K562 (cell line): ENCODE measurements at regions not wholly inside any gene's neighbourhood (a gene's known extent, or its start where the extent isn't known, plus 50 kb on each side); places are given as distances from the start of the nearest gene placed in this dataset.
A peak's percentile ranks its signal among the peaks of the same experiment; 100 is the strongest.

Experiments
- ATAC-seq: fragments of 200-7000 bp; cut with Tn5 transposase; 3 replicates; pipeline ENCODE4 v1.9.1; 2020; ENCODE audit warnings: moderate library complexity
- BruUV-seq: library from RNA; stranded (reverse); fragments of 400-500 nt; replicated peaks from 2 replicates; lab custom pipeline; 2021; lab: Mats Ljungman, UMichigan
- CTCF ChIA-PET: fragments of 300-600 bp; formaldehyde crosslinking; extraction: SDS; loops from one replicate; lab custom pipeline; 2021; ENCODE audit warnings: low intra/inter-chr PET ratio; lab: Yijun Ruan, JAX
- POLR2A ChIA-PET: fragments of 300-600, 350-650 bp; sonication (Branson Sonifier 250); formaldehyde crosslinking; extraction: SDS; loops from one replicate; lab custom pipeline; 2021; ENCODE audit warnings: antibody characterized with exemption, inconsistent platforms; lab: Yijun Ruan, JAX
- DNase-seq, 4 experiments: peaks; one replicate each; pipeline versions ENCODE4 v3.0.0 to v3.0.0-alpha.2; 2011 to 2018; ENCODE audit warnings: low spot score in 3 of 4, mixed read lengths in 3 of 4; ENCODE audit errors: extremely low read depth in 1 of 4
- FAIRE-seq: peaks from 2 replicates; lab custom pipeline; 2011; peaks lifted over from hg19 to GRCh38; lab: Jason Lieb, UNC
- H2AFZ ChIP-seq: 2 replicates; pipeline ENCODE4 v1.6.0; 2011; ENCODE audit warnings: low read depth, low read length, control low read depth, inconsistent platforms
- H3K27ac ChIP-seq: fragments of 200-600 bp; 3 replicates; pipeline ENCODE4 v1.8.0; 2011; ENCODE audit warnings: low read depth, mild to moderate bottlenecking, control low read depth, inconsistent platforms, low read length, moderate library complexity, mixed read lengths; ENCODE audit errors: extremely low read depth
- H3K27me3 ChIP-seq, 2 experiments: fragments of 300-600 bp in 1 of 2; 2 replicates in 1 of 2; 3 replicates in 1 of 2; pipeline versions ENCODE4 v1.6.0 to v1.8.0; 2011; ENCODE audit warnings: inconsistent platforms in 2 of 2, low read length in 2 of 2, mild to moderate bottlenecking in 1 of 2, mixed read lengths in 1 of 2, moderate library complexity in 1 of 2; ENCODE audit not compliant: control insufficient read depth in 2 of 2, insufficient read depth in 2 of 2
- H3K36me3 ChIP-seq: fragments of 300-600 bp; 3 replicates; pipeline ENCODE4 v1.8.0; 2011; ENCODE audit warnings: mild to moderate bottlenecking, low read length, inconsistent platforms; ENCODE audit not compliant: control insufficient read depth, insufficient read depth
- H3K4me1 ChIP-seq, 2 experiments: fragments of 200-600 bp in 1 of 2; replicated peaks in 1 of 2; 2 replicates in 1 of 2; 3 replicates in 1 of 2; pipeline versions ENCODE4 v1.5.1 to v1.8.0; 2011; ENCODE audit warnings: inconsistent platforms in 2 of 2, low read length in 2 of 2, mild to moderate bottlenecking in 1 of 2, mixed read lengths in 1 of 2, moderate library complexity in 1 of 2; ENCODE audit not compliant: control insufficient read depth in 2 of 2, insufficient read depth in 2 of 2
- H3K4me2 ChIP-seq: 2 replicates; pipeline ENCODE4 v1.6.1; 2011; ENCODE audit warnings: low read length, control low read depth, inconsistent platforms, mixed read lengths; ENCODE audit not compliant: insufficient read depth
- H3K4me3 ChIP-seq: fragments of 200-600 bp; sonication (generic), shearing (Covaris generic); 2 replicates; pipeline ENCODE4 v1.5.1; 2016; ENCODE audit warnings: control low read depth, inconsistent platforms
- H3K79me2 ChIP-seq: fragments of 200-600 bp; 3 replicates; pipeline ENCODE4 v1.8.0; 2011; ENCODE audit warnings: low read length, inconsistent platforms; ENCODE audit not compliant: control insufficient read depth, insufficient read depth
- H3K9ac ChIP-seq, 2 experiments: 2 replicates each; pipeline versions ENCODE4 v1.6.0 to v1.6.1; 2011; ENCODE audit warnings: low read depth in 2 of 2, low read length in 2 of 2, control low read depth in 1 of 2, inconsistent platforms in 1 of 2, mild to moderate bottlenecking in 1 of 2, mixed read lengths in 1 of 2; ENCODE audit not compliant: insufficient read depth in 1 of 2
- H3K9me1 ChIP-seq: one replicate; pipeline ENCODE4 v1.6.0; 2011; ENCODE audit warnings: inconsistent platforms, mild to moderate bottlenecking, low read length, moderate library complexity; ENCODE audit not compliant: control insufficient read depth, insufficient read depth
- H3K9me3 ChIP-seq: replicated peaks from 2 replicates; pipeline ENCODE4 v1.5.1; 2011; ENCODE audit warnings: low read depth, low read length, inconsistent platforms; ENCODE audit not compliant: control insufficient read depth, insufficient read depth
- H4K20me1 ChIP-seq: replicated peaks from 2 replicates; pipeline ENCODE4 v1.6.1; 2011; ENCODE audit warnings: low read length, inconsistent platforms, mixed read lengths; ENCODE audit not compliant: control insufficient read depth, insufficient read depth
- ARNT ChIP-seq, 2 experiments: fragments of 450-650 bp; IDR thresholded peaks; 2 replicates each; pipeline ENCODE4 v1.6.1; 2016; ENCODE audit warnings: mild to moderate bottlenecking in 1 of 2
- CREM ChIP-seq: IDR thresholded peaks from 2 replicates; pipeline ENCODE4 v1.6.1; 2014; ENCODE audit warnings: antibody characterized with exemption, low read depth
- ERF ChIP-seq: fragments of 450-650 bp; formaldehyde crosslinking; IDR thresholded peaks from 2 replicates; pipeline ENCODE4 v1.4.0; 2020; ENCODE audit warnings: mild to moderate bottlenecking, mixed read lengths
- KAT7 ChIP-seq: sonication (generic); formaldehyde crosslinking; IDR thresholded peaks from 2 replicates; pipeline ENCODE4 v1.8.0; 2022; ENCODE audit warnings: missing genetic modification reagents, mild to moderate bottlenecking, borderline replicate concordance
- L3MBTL2 ChIP-seq: fragments of 450-650 bp; IDR thresholded peaks from 2 replicates; pipeline ENCODE4 v1.6.1; 2016; ENCODE audit warnings: mild to moderate bottlenecking, moderate library complexity
- MAFG ChIP-seq: fragments of 450-650 bp; conservative IDR thresholded peaks from 2 replicates; pipeline ENCODE4 v1.6.1; 2016; ENCODE audit warnings: missing genetic modification characterization, missing compliant biosample characterization
- MTA1 ChIP-seq: fragments of 450-650 bp; IDR thresholded peaks from 2 replicates; pipeline ENCODE4 v1.6.1; 2017; ENCODE audit warnings: borderline replicate concordance
- SPI1 ChIP-seq: IDR thresholded peaks from 2 replicates; pipeline ENCODE4 v1.6.1; 2011; ENCODE audit warnings: low read depth, low read length, control low read depth, borderline replicate concordance
- YY1 ChIP-seq, 3 experiments: IDR thresholded peaks; 2 replicates each; pipeline ENCODE4 v1.6.1; 2011; ENCODE audit warnings: low read length in 2 of 3, mild to moderate bottlenecking in 2 of 3, moderate library complexity in 2 of 3, borderline replicate concordance in 1 of 3, control low read depth in 1 of 3, low read depth in 1 of 3; ENCODE audit not compliant: insufficient read depth in 3 of 3, insufficient replicate concordance in 2 of 3, control insufficient read depth in 1 of 3, insufficient read length in 1 of 3; ENCODE audit errors: extremely low read depth in 1 of 3
- WGBS: fragments of 100-300 bp; shearing (Covaris generic); methylation state at CpG from one replicate; pipeline ENCODE4 v1.1.6; 2016; ENCODE audit warnings: low coverage, mixed read lengths; ENCODE audit not compliant: insufficient coverage; ENCODE audit errors: missing lambda C conversion rate; 5-methylcytosine and 5-hydroxymethylcytosine counted together
- in situ Hi-C: fragments of 300-500 bp; cut with MboI; formaldehyde crosslinking; loops from 4 replicates; pipeline ENCODE4 v1.15.0; 2018; ENCODE audit warnings: inconsistent platforms, mixed read lengths
- intact Hi-C: fragments of 100-400 bp; cut with micrococcal nuclease; formaldehyde crosslinking; loops from 2 replicates; pipeline ENCODE4 v1.14.2; 2022
- TF ChIP-seq, protein P1 (sequence below), 2 experiments: fragments of 450-650 bp in 1 of 2; sonication (generic) in 1 of 2; formaldehyde crosslinking in 1 of 2; IDR thresholded peaks in 1 of 2; conservative IDR thresholded peaks in 1 of 2; 2 replicates each; pipeline versions ENCODE4 v1.6.1 to v1.8.1; 2016 to 2023; ENCODE audit warnings: mild to moderate bottlenecking in 2 of 2, moderate library complexity in 2 of 2, inconsistent platforms in 1 of 2, missing genetic modification reagents in 1 of 2
- TF ChIP-seq, protein P2 (sequence below): fragments of 200-800 bp; sonication (Bioruptor generic); IDR thresholded peaks from 2 replicates; pipeline ENCODE4 v1.6.1; 2016; ENCODE audit warnings: missing genetic modification characterization, missing compliant biosample characterization

DNA sequence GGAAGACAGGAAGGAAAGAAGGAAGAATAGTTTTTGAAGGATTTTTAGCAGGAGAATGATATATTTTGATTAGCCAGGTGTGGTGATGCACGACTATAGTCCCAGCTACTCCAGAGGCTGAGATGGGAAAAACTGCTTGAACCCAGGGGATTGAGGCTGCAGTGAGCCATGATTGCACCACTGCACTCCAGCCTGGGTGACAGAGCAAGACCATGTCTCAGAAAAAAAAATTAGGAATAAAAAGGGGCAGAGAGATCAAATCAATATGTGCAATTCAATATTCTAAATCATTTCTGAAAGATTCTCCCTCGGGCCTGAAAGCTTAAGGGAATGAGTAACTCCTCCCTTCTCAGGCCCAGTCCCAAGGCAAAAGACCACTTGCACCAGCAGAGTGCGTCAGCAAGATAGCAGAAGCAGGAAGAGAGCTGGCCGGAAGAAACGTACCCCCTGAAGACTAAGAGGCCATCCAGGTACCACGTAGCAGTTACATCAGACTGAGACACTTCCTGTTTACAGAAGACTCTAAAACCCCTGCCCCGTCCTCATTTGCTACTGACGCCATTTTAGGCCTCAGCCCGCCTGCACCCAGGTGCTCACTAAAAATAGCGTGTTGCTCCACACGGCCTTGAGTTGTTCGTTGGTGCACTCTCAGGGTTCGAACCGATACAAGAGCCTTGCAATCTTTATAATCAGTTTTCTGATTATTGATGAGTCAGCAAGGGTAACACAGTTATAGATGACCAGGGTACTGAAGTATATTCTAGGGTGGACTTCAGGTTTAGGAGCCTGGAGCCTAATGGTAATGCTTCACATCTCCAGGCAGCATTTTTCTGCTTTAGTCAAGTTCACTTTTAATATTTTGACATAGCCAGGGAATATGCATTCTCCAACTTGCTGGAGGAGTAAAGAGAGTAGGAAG lies 57.7 kb upstream of the CSRP2 start:
- ChIA-PET POLR2A (interaction anchor here (0.7 kb wide), 1 partner anchor 9 kb away, joined by 4 read pairs; no protein-coding TSS in a partner anchor), CTCF (no interaction called here)
- H3K9me3 ChIP-seq: no peaks in the 10 kb centered on the region; the same call in 1 of the 2 replicates
- H3K4me3 ChIP-seq: no peak overlapping the region
- ATAC-seq (peak; percentile 73), FAIRE-seq (peak; percentile 91), DNase-seq (peak in 2 of 4 experiments; percentile 17 to 26)
- H3K27ac ChIP-seq: peak overlapping the region; percentile 21; the same call in 1 of the 3 replicates
- H3K27me3 ChIP-seq: no peaks in the 10 kb centered on the region; a peak in 1 of 5 replicates
- H2AFZ ChIP-seq: peak overlapping the region; percentile 92
- H3K9me1 ChIP-seq: no peaks in the 10 kb centered on the region
- WGBS: 22% methylated on average over 14 of the region's 14 CpGs
- no peak overlapping the region for H3K9ac ChIP-seq
- no peaks in the 10 kb centered on the region for H3K79me2 ChIP-seq
- H4K20me1 ChIP-seq: no peaks in the 10 kb centered on the region
- peak overlapping the region; percentile 43 for H3K4me2 ChIP-seq
- no peaks in the 10 kb centered on the region for H3K36me3 ChIP-seq
- intact Hi-C loops: loop anchor here (5.0 kb wide), 1 partner anchor 76 kb away; no protein-coding TSS in a partner anchor
- in situ Hi-C loops: no loop called here
- H3K4me1 ChIP-seq: peaks cover 0 to 5% of the 10 kb centered on the region in 2 experiments; a peak in 2 of 5 replicates
- BruUV-seq: no TSS peak
- peak in 1 of 3 experiments; percentile 54 for TF ChIP-seq YY1 (IDR thresholded peaks at IDR 0.05; ENCODE audit: borderline replicate concordance in 1 of 3, control insufficient read depth in 1 of 3, extremely low read depth in 1 of 3, insufficient read depth in 3 of 3, insufficient read length in 1 of 3, insufficient replicate concordance in 2 of 3, low read depth in 1 of 3, low read length in 2 of 3)
- peak; percentile 88 for TF ChIP-seq MAFG (tag)
- no peak for TF ChIP-seq ERF (CRISPR knock-in tag)
- no peak for TF ChIP-seq ARNT (IDR thresholded peaks at IDR 0.05)
- TF ChIP-seq CREM: peak; percentile 37; the same call in 1 of the 2 replicates
- TF ChIP-seq, protein P1, sequence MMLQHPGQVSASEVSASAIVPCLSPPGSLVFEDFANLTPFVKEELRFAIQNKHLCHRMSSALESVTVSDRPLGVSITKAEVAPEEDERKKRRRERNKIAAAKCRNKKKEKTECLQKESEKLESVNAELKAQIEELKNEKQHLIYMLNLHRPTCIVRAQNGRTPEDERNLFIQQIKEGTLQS (IDR thresholded peaks at IDR 0.05): 0 out of 2 replicates have a peak, but pooled peaks have one; percentile 7
- TF ChIP-seq, protein P1 (CRISPR knock-in tag; conservative IDR thresholded peaks at IDR 0.05): no peak
- peak; percentile 43; the same call in 1 of the 2 replicates for TF ChIP-seq SPI1
- no peak for TF ChIP-seq KAT7 (CRISPR knock-in tag)
- no peak for TF ChIP-seq MTA1
- TF ChIP-seq, protein P2, sequence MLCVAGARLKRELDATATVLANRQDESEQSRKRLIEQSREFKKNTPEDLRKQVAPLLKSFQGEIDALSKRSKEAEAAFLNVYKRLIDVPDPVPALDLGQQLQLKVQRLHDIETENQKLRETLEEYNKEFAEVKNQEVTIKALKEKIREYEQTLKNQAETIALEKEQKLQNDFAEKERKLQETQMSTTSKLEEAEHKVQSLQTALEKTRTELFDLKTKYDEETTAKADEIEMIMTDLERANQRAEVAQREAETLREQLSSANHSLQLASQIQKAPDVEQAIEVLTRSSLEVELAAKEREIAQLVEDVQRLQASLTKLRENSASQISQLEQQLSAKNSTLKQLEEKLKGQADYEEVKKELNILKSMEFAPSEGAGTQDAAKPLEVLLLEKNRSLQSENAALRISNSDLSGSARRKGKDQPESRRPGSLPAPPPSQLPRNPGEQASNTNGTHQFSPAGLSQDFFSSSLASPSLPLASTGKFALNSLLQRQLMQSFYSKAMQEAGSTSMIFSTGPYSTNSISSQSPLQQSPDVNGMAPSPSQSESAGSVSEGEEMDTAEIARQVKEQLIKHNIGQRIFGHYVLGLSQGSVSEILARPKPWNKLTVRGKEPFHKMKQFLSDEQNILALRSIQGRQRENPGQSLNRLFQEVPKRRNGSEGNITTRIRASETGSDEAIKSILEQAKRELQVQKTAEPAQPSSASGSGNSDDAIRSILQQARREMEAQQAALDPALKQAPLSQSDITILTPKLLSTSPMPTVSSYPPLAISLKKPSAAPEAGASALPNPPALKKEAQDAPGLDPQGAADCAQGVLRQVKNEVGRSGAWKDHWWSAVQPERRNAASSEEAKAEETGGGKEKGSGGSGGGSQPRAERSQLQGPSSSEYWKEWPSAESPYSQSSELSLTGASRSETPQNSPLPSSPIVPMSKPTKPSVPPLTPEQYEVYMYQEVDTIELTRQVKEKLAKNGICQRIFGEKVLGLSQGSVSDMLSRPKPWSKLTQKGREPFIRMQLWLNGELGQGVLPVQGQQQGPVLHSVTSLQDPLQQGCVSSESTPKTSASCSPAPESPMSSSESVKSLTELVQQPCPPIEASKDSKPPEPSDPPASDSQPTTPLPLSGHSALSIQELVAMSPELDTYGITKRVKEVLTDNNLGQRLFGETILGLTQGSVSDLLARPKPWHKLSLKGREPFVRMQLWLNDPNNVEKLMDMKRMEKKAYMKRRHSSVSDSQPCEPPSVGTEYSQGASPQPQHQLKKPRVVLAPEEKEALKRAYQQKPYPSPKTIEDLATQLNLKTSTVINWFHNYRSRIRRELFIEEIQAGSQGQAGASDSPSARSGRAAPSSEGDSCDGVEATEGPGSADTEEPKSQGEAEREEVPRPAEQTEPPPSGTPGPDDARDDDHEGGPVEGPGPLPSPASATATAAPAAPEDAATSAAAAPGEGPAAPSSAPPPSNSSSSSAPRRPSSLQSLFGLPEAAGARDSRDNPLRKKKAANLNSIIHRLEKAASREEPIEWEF (CRISPR knock-in tag): no peak
- TF ChIP-seq L3MBTL2: peak; percentile 17; the same call in 1 of the 2 replicates
